ENCODE measurements at regions not wholly inside any gene's neighbourhood (a gene's known extent, or its start where the extent isn't known, plus 50 kb on each side); places are given as distances from the start of the nearest gene placed in this dataset.

GRCh38 chr2:41764919-41765318, 282.9 kb upstream of the PKDCC start:
- H3K4me1 ChIP-seq (ENCODE audit: control insufficient read depth, insufficient read depth, low read length, poor library complexity, severe bottlenecking) = no peaks in the 10 kb centered on the region
- no peak for DNase-seq
- no peak overlapping the region for H3K4me3 ChIP-seq (ENCODE audit: insufficient read depth, low read depth, low read length, poor library complexity, severe bottlenecking)
- no peaks in the 10 kb centered on the region for H3K27me3 ChIP-seq (replicated peaks; ENCODE audit: control insufficient read depth, insufficient read depth, low read length, poor library complexity, severe bottlenecking)
- H3K27ac ChIP-seq (ENCODE audit: insufficient read depth, low read length, poor library complexity, severe bottlenecking) = no peak overlapping the region
- no peaks in the 10 kb centered on the region for H3K9me3 ChIP-seq (ENCODE audit: control insufficient read depth, low read length)
- H3K36me3 ChIP-seq (ENCODE audit: control insufficient read depth, insufficient read depth, low read length) = no peaks in the 10 kb centered on the region

- no peak overlapping the region for H3K4me3 ChIP-seq (ENCODE audit: insufficient read depth, low read depth, low read length, poor library complexity, severe bottlenecking)
- no peaks in the 10 kb centered on the region for H3K27me3 ChIP-seq (replicated peaks; ENCODE audit: control insufficient read depth, insufficient read depth, low read length, poor library complexity, severe bottlenecking)
- H3K4me1 ChIP-seq (ENCODE audit: control insufficient read depth, insufficient read depth, low read length, poor library complexity, severe bottlenecking) = no peaks in the 10 kb centered on the region
- no peaks in the 10 kb centered on the region for H3K9me3 ChIP-seq (ENCODE audit: control insufficient read depth, low read length)
- no peak for DNase-seq
- H3K27ac ChIP-seq (ENCODE audit: insufficient read depth, low read length, poor library complexity, severe bottlenecking) = no peak overlapping the region
- H3K36me3 ChIP-seq (ENCODE audit: control insufficient read depth, insufficient read depth, low read length) = no peaks in the 10 kb centered on the region
These were observed 279.5 kb upstream of the PKDCC start for GRCh38 chr2:41768310-41768709.

GRCh38 chr2:41771710-41772109, 276.1 kb upstream of the PKDCC start:
- no peak overlapping the region for H3K27ac ChIP-seq (ENCODE audit: insufficient read depth, low read length, poor library complexity, severe bottlenecking)
- H3K27me3 ChIP-seq (replicated peaks; ENCODE audit: control insufficient read depth, insufficient read depth, low read length, poor library complexity, severe bottlenecking) = no peaks in the 10 kb centered on the region
- no peak for DNase-seq
- no peaks in the 10 kb centered on the region for H3K4me1 ChIP-seq (ENCODE audit: control insufficient read depth, insufficient read depth, low read length, poor library complexity, severe bottlenecking)
- no peaks in the 10 kb centered on the region for H3K36me3 ChIP-seq (ENCODE audit: control insufficient read depth, insufficient read depth, low read length)
- no peak overlapping the region for H3K4me3 ChIP-seq (ENCODE audit: insufficient read depth, low read depth, low read length, poor library complexity, severe bottlenecking)
- no peaks in the 10 kb centered on the region for H3K9me3 ChIP-seq (ENCODE audit: control insufficient read depth, low read length)

- no peaks in the 10 kb centered on the region for H3K9me3 ChIP-seq (ENCODE audit: control insufficient read depth, low read length)
- no peak overlapping the region for H3K4me3 ChIP-seq (ENCODE audit: insufficient read depth, low read depth, low read length, poor library complexity, severe bottlenecking)
- H3K4me1 ChIP-seq (ENCODE audit: control insufficient read depth, insufficient read depth, low read length, poor library complexity, severe bottlenecking) = no peaks in the 10 kb centered on the region
- no peak overlapping the region for H3K27ac ChIP-seq (ENCODE audit: insufficient read depth, low read length, poor library complexity, severe bottlenecking)
- no peaks in the 10 kb centered on the region for H3K36me3 ChIP-seq (ENCODE audit: control insufficient read depth, insufficient read depth, low read length)
- H3K27me3 ChIP-seq (replicated peaks; ENCODE audit: control insufficient read depth, insufficient read depth, low read length, poor library complexity, severe bottlenecking) = no peaks in the 10 kb centered on the region
- DNase-seq = no peak
These were observed 275.1 kb upstream of the PKDCC start for GRCh38 chr2:41772697-41773096.

DNA sequence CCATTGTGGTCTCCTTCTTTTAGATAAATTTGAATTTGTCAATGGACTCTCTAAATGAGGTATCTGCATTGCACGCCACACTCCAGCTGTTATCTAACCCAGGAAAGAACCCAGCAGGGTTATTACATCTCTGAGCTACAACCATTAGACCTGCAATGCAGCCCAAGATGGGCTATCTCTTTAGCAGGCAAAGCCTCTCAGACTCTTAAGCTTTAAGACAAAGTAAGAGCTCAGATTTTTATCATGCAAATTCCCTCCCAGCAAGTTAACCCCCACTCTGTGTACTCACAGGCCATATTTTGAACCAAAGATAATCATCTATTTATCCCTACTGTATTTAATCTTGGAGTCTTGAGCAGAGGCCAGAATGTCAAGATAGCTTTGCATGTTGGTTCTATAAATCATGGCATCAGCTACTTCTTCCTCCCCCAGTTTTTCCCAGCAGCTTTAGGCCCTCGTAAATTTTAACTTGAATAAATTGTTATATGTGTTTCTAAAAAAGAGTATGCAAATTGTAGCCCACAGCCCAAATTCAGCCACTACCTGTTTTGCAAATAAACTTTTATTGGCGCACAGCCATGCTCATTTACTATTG, 273.7 kb upstream of the PKDCC start:
- Histone ChIP-seq H3K9me3 (ENCODE audit: control insufficient read depth, low read length) (no peaks in the 10 kb centered on the region), H3K27me3 (replicated peaks; ENCODE audit: control insufficient read depth, insufficient read depth, low read length, poor library complexity, severe bottlenecking) (no peaks in the 10 kb centered on the region), H3K36me3 (ENCODE audit: control insufficient read depth, insufficient read depth, low read length) (no peaks in the 10 kb centered on the region), H3K4me3 (ENCODE audit: insufficient read depth, low read depth, low read length, poor library complexity, severe bottlenecking) (no peak overlapping the region), H3K27ac (ENCODE audit: insufficient read depth, low read length, poor library complexity, severe bottlenecking) (no peak overlapping the region), H3K4me1 (ENCODE audit: control insufficient read depth, insufficient read depth, low read length, poor library complexity, severe bottlenecking) (no peaks in the 10 kb centered on the region)
- DNase-seq = no peak

GRCh38 chr2:41775366-41776025, 272.3 kb upstream of the PKDCC start:
- no peaks in the 10 kb centered on the region for H3K36me3 ChIP-seq (ENCODE audit: control insufficient read depth, insufficient read depth, low read length)
- no peak for DNase-seq
- no peak overlapping the region for H3K27ac ChIP-seq (ENCODE audit: insufficient read depth, low read length, poor library complexity, severe bottlenecking)
- no peaks in the 10 kb centered on the region for H3K27me3 ChIP-seq (replicated peaks; ENCODE audit: control insufficient read depth, insufficient read depth, low read length, poor library complexity, severe bottlenecking)
- no peaks in the 10 kb centered on the region for H3K9me3 ChIP-seq (ENCODE audit: control insufficient read depth, low read length)
- no peak overlapping the region for H3K4me3 ChIP-seq (ENCODE audit: insufficient read depth, low read depth, low read length, poor library complexity, severe bottlenecking)
- H3K4me1 ChIP-seq (ENCODE audit: control insufficient read depth, insufficient read depth, low read length, poor library complexity, severe bottlenecking) = no peaks in the 10 kb centered on the region

DNA sequence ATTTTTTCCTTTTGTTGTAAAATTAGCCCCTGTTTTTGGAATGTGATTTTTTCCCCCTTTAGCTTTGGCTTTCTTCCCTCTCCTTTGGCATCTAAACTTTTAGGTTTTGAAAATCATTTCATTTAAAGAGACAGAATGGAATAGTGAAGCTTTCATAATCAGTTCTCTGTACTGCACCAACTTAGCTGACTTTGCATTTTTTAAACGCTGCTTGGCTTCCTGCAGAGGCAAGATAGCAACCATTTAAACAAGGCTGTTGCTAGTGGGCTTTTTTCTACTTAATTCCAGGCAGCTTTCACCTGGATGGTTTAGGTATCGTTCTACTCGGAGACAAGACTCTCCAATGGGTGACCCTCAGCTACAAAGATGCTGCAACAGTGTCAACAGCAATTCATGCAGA, 267.9 kb upstream of the PKDCC start:
- H3K4me1 ChIP-seq (ENCODE audit: control insufficient read depth, insufficient read depth, low read length, poor library complexity, severe bottlenecking) = no peaks in the 10 kb centered on the region
- H3K4me3 ChIP-seq (ENCODE audit: insufficient read depth, low read depth, low read length, poor library complexity, severe bottlenecking) = no peak overlapping the region
- no peak for DNase-seq
- no peak overlapping the region for H3K27ac ChIP-seq (ENCODE audit: insufficient read depth, low read length, poor library complexity, severe bottlenecking)
- H3K27me3 ChIP-seq (replicated peaks; ENCODE audit: control insufficient read depth, insufficient read depth, low read length, poor library complexity, severe bottlenecking) = no peaks in the 10 kb centered on the region
- H3K9me3 ChIP-seq (ENCODE audit: control insufficient read depth, low read length) = no peaks in the 10 kb centered on the region
- no peaks in the 10 kb centered on the region for H3K36me3 ChIP-seq (ENCODE audit: control insufficient read depth, insufficient read depth, low read length)

DNA sequence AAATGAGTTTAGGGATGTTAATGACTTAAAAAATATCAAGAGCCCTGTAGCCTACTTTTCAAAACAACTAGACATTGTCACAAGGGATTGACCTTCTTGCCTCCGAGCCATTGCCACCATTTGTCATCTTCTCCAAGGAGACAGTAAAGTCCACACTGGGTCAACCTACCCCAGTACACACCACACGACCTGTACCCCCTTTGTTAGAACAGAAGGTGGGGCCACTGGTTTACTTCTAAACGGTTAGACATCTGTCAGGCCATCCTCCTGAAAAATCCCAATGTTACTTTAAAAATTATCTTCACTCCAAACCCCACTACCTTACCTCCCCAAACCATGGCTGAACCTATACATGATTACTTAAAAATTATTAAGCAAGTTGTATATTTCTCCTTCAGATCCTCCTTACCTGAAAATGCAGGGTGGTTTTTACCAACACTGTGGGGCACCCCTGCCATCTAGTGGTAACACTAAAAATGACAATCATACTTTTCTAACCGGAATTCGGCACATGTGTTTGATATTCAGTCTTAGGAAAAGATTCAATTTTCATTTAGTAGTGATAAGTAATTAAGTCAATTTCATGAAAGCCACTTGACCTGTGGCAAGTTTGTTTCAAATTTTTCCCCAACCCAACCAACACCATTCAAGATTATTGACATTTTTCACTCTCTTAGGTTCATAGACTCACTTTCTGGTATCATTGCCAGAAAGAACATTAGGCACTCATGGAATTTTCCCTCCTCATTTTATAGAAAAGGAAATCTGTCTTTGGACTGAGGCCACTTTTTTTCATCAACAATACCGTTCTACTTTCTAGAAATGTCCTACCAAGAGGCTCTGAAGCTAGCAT, 265.3 kb upstream of the PKDCC start:
- peak in 1 of 3 donors; percentile 2 for DNase-seq
- no peaks in the 10 kb centered on the region for H3K4me1 ChIP-seq (ENCODE audit: control insufficient read depth, insufficient read depth, low read length, poor library complexity, severe bottlenecking)
- no peaks in the 10 kb centered on the region for H3K27me3 ChIP-seq (replicated peaks; ENCODE audit: control insufficient read depth, insufficient read depth, low read length, poor library complexity, severe bottlenecking)
- no peak overlapping the region for H3K27ac ChIP-seq (ENCODE audit: insufficient read depth, low read length, poor library complexity, severe bottlenecking)
- no peak overlapping the region for H3K4me3 ChIP-seq (ENCODE audit: insufficient read depth, low read depth, low read length, poor library complexity, severe bottlenecking)
- H3K9me3 ChIP-seq (ENCODE audit: control insufficient read depth, low read length) = no peaks in the 10 kb centered on the region
- no peaks in the 10 kb centered on the region for H3K36me3 ChIP-seq (ENCODE audit: control insufficient read depth, insufficient read depth, low read length)

GRCh38 chr2:41784496-41784895, 263.3 kb upstream of the PKDCC start:
- Histone ChIP-seq H3K27me3 (replicated peaks; ENCODE audit: control insufficient read depth, insufficient read depth, low read length, poor library complexity, severe bottlenecking) (no peaks in the 10 kb centered on the region), H3K27ac (ENCODE audit: insufficient read depth, low read length, poor library complexity, severe bottlenecking) (no peak overlapping the region), H3K36me3 (ENCODE audit: control insufficient read depth, insufficient read depth, low read length) (no peaks in the 10 kb centered on the region), H3K4me1 (ENCODE audit: control insufficient read depth, insufficient read depth, low read length, poor library complexity, severe bottlenecking) (no peaks in the 10 kb centered on the region), H3K9me3 (ENCODE audit: control insufficient read depth, low read length) (no peaks in the 10 kb centered on the region), H3K4me3 (ENCODE audit: insufficient read depth, low read depth, low read length, poor library complexity, severe bottlenecking) (no peak overlapping the region)
- DNase-seq = no peak

Measured in effector memory CD4-positive, alpha-beta T cell (primary cell).